Hepatocyte (in vitro differentiated cells): ENCODE measurements at regions not wholly inside any gene's neighbourhood (a gene's known extent, or its start where the extent isn't known, plus 50 kb on each side); places are given as distances from the start of the nearest gene placed in this dataset.

Experiments
- EZH2 ChIP-seq: fragments of 200-600 bp; sonication (generic); IDR thresholded peaks from 2 replicates; pipeline ENCODE4 v1.6.1; 2016; ENCODE audit warnings: antibody characterized with exemption, mild to moderate bottlenecking, borderline replicate concordance
- EZH2phosphoT487 ChIP-seq: fragments of 200-600 bp; sonication (generic); IDR thresholded peaks from one replicate; pipeline ENCODE4 v1.6.1; 2018; ENCODE audit warnings: antibody characterized with exemption, mild to moderate bottlenecking, low read depth, moderate library complexity; ENCODE audit not compliant: unreplicated experiment, severe bottlenecking
- TF ChIP-seq, protein P1 (sequence below): fragments of 200-600 bp; sonication (generic); IDR thresholded peaks from 2 replicates; pipeline ENCODE4 v1.5.1; 2016; ENCODE audit warnings: antibody characterized with exemption, mild to moderate bottlenecking; ENCODE audit not compliant: poor library complexity

DNA sequence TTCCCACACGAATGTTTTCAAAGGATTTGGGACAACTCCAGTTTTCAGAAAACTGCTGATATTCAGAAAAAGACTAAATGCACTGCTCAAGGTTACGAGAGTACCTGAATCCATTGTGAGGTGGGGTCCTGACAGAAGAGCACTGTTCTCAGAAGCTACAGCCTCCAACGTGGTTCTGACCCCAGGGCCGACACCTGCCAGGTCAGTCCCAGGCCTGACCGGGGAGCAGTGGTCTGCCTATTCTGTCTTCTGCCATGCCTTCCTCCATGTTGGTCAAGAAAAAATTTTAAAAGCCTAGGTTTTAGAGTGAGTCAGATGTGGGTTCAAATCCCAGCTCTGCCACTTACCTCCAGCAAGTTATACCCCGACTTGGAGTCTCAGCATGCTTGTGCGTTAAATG, 212.3 kb downstream of the BCL11A start:
- TF ChIP-seq, protein P1, sequence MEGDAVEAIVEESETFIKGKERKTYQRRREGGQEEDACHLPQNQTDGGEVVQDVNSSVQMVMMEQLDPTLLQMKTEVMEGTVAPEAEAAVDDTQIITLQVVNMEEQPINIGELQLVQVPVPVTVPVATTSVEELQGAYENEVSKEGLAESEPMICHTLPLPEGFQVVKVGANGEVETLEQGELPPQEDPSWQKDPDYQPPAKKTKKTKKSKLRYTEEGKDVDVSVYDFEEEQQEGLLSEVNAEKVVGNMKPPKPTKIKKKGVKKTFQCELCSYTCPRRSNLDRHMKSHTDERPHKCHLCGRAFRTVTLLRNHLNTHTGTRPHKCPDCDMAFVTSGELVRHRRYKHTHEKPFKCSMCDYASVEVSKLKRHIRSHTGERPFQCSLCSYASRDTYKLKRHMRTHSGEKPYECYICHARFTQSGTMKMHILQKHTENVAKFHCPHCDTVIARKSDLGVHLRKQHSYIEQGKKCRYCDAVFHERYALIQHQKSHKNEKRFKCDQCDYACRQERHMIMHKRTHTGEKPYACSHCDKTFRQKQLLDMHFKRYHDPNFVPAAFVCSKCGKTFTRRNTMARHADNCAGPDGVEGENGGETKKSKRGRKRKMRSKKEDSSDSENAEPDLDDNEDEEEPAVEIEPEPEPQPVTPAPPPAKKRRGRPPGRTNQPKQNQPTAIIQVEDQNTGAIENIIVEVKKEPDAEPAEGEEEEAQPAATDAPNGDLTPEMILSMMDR: no peak
- no peak for TF ChIP-seq EZH2
- no peak for TF ChIP-seq EZH2phosphoT487
